HEK293 (cell line): ENCODE measurements at regions not wholly inside any gene's neighbourhood (a gene's known extent, or its start where the extent isn't known, plus 50 kb on each side); places are given as distances from the start of the nearest gene placed in this dataset.

ENCODE experiments used
- CTCF ChIA-PET: fragments of 350-600 bp; formaldehyde crosslinking; extraction: SDS; loops from one replicate; lab custom pipeline; 2021; ENCODE audit warnings: antibody characterized with exemption; lab: Yijun Ruan, JAX
- POLR2A ChIA-PET: fragments of 300-600 bp; formaldehyde crosslinking; extraction: SDS; loops from one replicate; lab custom pipeline; 2020; ENCODE audit warnings: antibody characterized with exemption, inconsistent platforms; lab: Yijun Ruan, JAX
- H3K27ac ChIP-seq: fragments of 200-500 bp; sonication (Bioruptor generic); 2 replicates; pipeline ENCODE4 v1.5.1; 2014; ENCODE audit warnings: low read depth, low read length, control low read depth, inconsistent platforms; ENCODE audit errors: extremely low read depth
- H3K36me3 ChIP-seq, 2 experiments: fragments of 200-500 bp in 1 of 2; sonication (Bioruptor generic) in 1 of 2; 1 replicate in 1 of 2; 2 replicates in 1 of 2; pipeline ENCODE4 v1.5.1; 2014 to 2017; ENCODE audit warnings: inconsistent platforms in 2 of 2, low read length in 2 of 2; ENCODE audit not compliant: control insufficient read depth in 2 of 2, insufficient read depth in 1 of 2
- H3K4me1 ChIP-seq: fragments of 200-500 bp; sonication (Bioruptor generic); 2 replicates; pipeline ENCODE4 v1.5.1; 2014; ENCODE audit warnings: mild to moderate bottlenecking, low read length, inconsistent platforms; ENCODE audit not compliant: control insufficient read depth, insufficient read depth
- H3K4me3 ChIP-seq: 2 replicates; pipeline ENCODE4 v1.5.1; 2011; ENCODE audit warnings: low read depth, mild to moderate bottlenecking, control low read depth, low read length, moderate library complexity
- H3K9me3 ChIP-seq: fragments of 200-500 bp; sonication (Bioruptor generic); 2 replicates; pipeline ENCODE4 v1.5.1; 2014; ENCODE audit warnings: low read depth, low read length, inconsistent platforms; ENCODE audit not compliant: control insufficient read depth, insufficient read depth
- AEBP2 ChIP-seq: fragments of 450-650 bp; formaldehyde crosslinking; IDR thresholded peaks from 2 replicates; pipeline ENCODE4 v1.5.1; 2016; ENCODE audit warnings: missing biosample characterization, missing genetic modification characterization, borderline replicate concordance
- HIC1 ChIP-seq: fragments of 450-650 bp; formaldehyde crosslinking; IDR thresholded peaks from 2 replicates; pipeline ENCODE4 v1.5.1; 2016; ENCODE audit warnings: missing biosample characterization, missing genetic modification characterization
- YY2 ChIP-seq: fragments of 450-650 bp; formaldehyde crosslinking; IDR thresholded peaks from 2 replicates; pipeline ENCODE4 v1.5.1; 2016; ENCODE audit warnings: missing biosample characterization, missing genetic modification characterization
- ZBTB20 ChIP-seq: fragments of 450-650 bp; formaldehyde crosslinking; IDR thresholded peaks from 2 replicates; pipeline ENCODE4 v1.5.1; 2016; ENCODE audit warnings: missing biosample characterization, missing genetic modification characterization
- ZFHX2 ChIP-seq: fragments of 450-650 bp; formaldehyde crosslinking; conservative IDR thresholded peaks from 2 replicates; pipeline ENCODE4 v1.5.1; 2016; ENCODE audit warnings: missing biosample characterization, missing genetic modification characterization
- ZFP3 ChIP-seq: fragments of 450-650 bp; formaldehyde crosslinking; IDR thresholded peaks from 2 replicates; pipeline ENCODE4 v1.5.1; 2016; ENCODE audit warnings: low read depth, missing biosample characterization, missing genetic modification characterization
- ZFP69B ChIP-seq: fragments of 450-650 bp; formaldehyde crosslinking; IDR thresholded peaks from 2 replicates; pipeline ENCODE4 v1.5.1; 2016; ENCODE audit warnings: missing biosample characterization, missing genetic modification characterization
- ZNF133 ChIP-seq: fragments of 450-650 bp; formaldehyde crosslinking; IDR thresholded peaks from 2 replicates; pipeline ENCODE4 v1.5.1; 2016; ENCODE audit warnings: missing biosample characterization, missing genetic modification characterization
- ZNF138 ChIP-seq: fragments of 450-650 bp; formaldehyde crosslinking; IDR thresholded peaks from 2 replicates; pipeline ENCODE4 v1.5.1; 2016; ENCODE audit warnings: missing biosample characterization, missing genetic modification characterization, borderline replicate concordance
- ZNF140 ChIP-seq: fragments of 450-650 bp; formaldehyde crosslinking; IDR thresholded peaks from 2 replicates; pipeline ENCODE4 v1.5.1; 2016; ENCODE audit warnings: missing biosample characterization, missing genetic modification characterization
- ZNF239 ChIP-seq: fragments of 450-650 bp; formaldehyde crosslinking; IDR thresholded peaks from 2 replicates; pipeline ENCODE4 v1.5.1; 2016; ENCODE audit warnings: missing biosample characterization, missing genetic modification characterization
- ZNF280C ChIP-seq: fragments of 450-650 bp; formaldehyde crosslinking; IDR thresholded peaks from 2 replicates; pipeline ENCODE4 v1.5.1; 2016; ENCODE audit warnings: missing biosample characterization, missing genetic modification characterization
- ZNF394 ChIP-seq: fragments of 450-650 bp; formaldehyde crosslinking; IDR thresholded peaks from 2 replicates; pipeline ENCODE4 v1.5.1; 2016; ENCODE audit warnings: missing biosample characterization, missing genetic modification characterization, mild to moderate bottlenecking, moderate library complexity, borderline replicate concordance
- ZNF654 ChIP-seq: fragments of 450-650 bp; formaldehyde crosslinking; IDR thresholded peaks from 2 replicates; pipeline ENCODE4 v1.5.1; 2016; ENCODE audit warnings: low read depth, missing biosample characterization, missing genetic modification characterization
- ZNF791 ChIP-seq: fragments of 450-650 bp; formaldehyde crosslinking; IDR thresholded peaks from 2 replicates; pipeline ENCODE4 v1.5.1; 2016; ENCODE audit warnings: missing biosample characterization, missing genetic modification characterization
- ZNF843 ChIP-seq: fragments of 450-650 bp; formaldehyde crosslinking; IDR thresholded peaks from 2 replicates; pipeline ENCODE4 v1.5.1; 2016; ENCODE audit warnings: missing biosample characterization, missing genetic modification characterization
- TF ChIP-seq, protein P1 (sequence below): fragments of 450-650 bp; formaldehyde crosslinking; IDR thresholded peaks from 2 replicates; pipeline ENCODE4 v1.5.1; 2016; ENCODE audit warnings: missing biosample characterization, missing genetic modification characterization, low read depth
- TF ChIP-seq, protein P2 (sequence below): fragments of 450-650 bp; formaldehyde crosslinking; IDR thresholded peaks from 2 replicates; pipeline ENCODE4 v1.5.1; 2016; ENCODE audit warnings: missing biosample characterization, missing genetic modification characterization

- TF ChIP-seq ZNF791 (tag by site-specific recombination), result no peak
- no peak for TF ChIP-seq ZFP69B (tag by site-specific recombination)
- no peak for TF ChIP-seq ZFHX2 (tag by site-specific recombination)
- TF ChIP-seq, protein P1, sequence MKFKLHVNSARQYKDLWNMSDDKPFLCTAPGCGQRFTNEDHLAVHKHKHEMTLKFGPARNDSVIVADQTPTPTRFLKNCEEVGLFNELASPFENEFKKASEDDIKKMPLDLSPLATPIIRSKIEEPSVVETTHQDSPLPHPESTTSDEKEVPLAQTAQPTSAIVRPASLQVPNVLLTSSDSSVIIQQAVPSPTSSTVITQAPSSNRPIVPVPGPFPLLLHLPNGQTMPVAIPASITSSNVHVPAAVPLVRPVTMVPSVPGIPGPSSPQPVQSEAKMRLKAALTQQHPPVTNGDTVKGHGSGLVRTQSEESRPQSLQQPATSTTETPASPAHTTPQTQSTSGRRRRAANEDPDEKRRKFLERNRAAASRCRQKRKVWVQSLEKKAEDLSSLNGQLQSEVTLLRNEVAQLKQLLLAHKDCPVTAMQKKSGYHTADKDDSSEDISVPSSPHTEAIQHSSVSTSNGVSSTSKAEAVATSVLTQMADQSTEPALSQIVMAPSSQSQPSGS (tag by site-specific recombination), result no peak
- no peak for TF ChIP-seq ZNF843 (tag by site-specific recombination)
- TF ChIP-seq ZNF280C, result no peak
- TF ChIP-seq, protein P2, sequence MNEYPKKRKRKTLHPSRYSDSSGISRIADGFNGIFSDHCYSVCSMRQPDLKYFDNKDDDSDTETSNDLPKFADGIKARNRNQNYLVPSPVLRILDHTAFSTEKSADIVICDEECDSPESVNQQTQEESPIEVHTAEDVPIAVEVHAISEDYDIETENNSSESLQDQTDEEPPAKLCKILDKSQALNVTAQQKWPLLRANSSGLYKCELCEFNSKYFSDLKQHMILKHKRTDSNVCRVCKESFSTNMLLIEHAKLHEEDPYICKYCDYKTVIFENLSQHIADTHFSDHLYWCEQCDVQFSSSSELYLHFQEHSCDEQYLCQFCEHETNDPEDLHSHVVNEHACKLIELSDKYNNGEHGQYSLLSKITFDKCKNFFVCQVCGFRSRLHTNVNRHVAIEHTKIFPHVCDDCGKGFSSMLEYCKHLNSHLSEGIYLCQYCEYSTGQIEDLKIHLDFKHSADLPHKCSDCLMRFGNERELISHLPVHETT (tag by site-specific recombination), result no peak
- no peak for TF ChIP-seq ZBTB20 (tag by site-specific recombination)
- no peak for TF ChIP-seq YY2 (tag by site-specific recombination)
- TF ChIP-seq AEBP2 (tag by site-specific recombination), result no peak
- TF ChIP-seq HIC1 (tag by site-specific recombination), result no peak
- TF ChIP-seq ZNF394 (tag by site-specific recombination), result no peak
- TF ChIP-seq ZNF133 (tag by site-specific recombination), result no peak
- no peak for TF ChIP-seq ZNF654 (tag by site-specific recombination)
- no peak for TF ChIP-seq ZFP3 (tag by site-specific recombination)
- no peak for TF ChIP-seq ZNF138 (tag by site-specific recombination)
- no peak for TF ChIP-seq ZNF140
- no peak for TF ChIP-seq ZNF239 (tag by site-specific recombination)
- CTCF ChIA-PET, result no interaction called here
- H3K36me3 ChIP-seq, result no peaks in the 10 kb centered on the region
- no peak overlapping the region for H3K27ac ChIP-seq
- POLR2A ChIA-PET, result no interaction called here
- H3K4me1 ChIP-seq, result no peaks in the 10 kb centered on the region
- H3K4me3 ChIP-seq, result no peak overlapping the region
- H3K9me3 ChIP-seq, result no peaks in the 10 kb centered on the region
These were observed 537.4 kb downstream of the TUSC7 start for GRCh38 chr3:117246771-117247555.
